OCI-LY1 (cell line): ENCODE measurements at regions not wholly inside any gene's neighbourhood (a gene's known extent, or its start where the extent isn't known, plus 50 kb on each side); places are given as distances from the start of the nearest gene placed in this dataset.

ENCODE experiments used
- EZH2 ChIP-seq: fragments of 200-600 bp; sonication (generic), shearing (Covaris generic); IDR thresholded peaks from 2 replicates; pipeline ENCODE4 v1.8.0; 2017; ENCODE audit warnings: borderline replicate concordance, mixed run types, mild to moderate bottlenecking, antibody characterized with exemption, low read length, moderate library complexity, mixed read lengths
- TF ChIP-seq, protein P1 (sequence below): fragments of 200-600 bp; sonication (generic), shearing (Covaris generic); IDR thresholded peaks from 2 replicates; pipeline ENCODE4 v1.5.1; 2017; ENCODE audit warnings: mild to moderate bottlenecking, antibody characterized with exemption, low read length, moderate library complexity, mixed read lengths

- TF ChIP-seq, protein P1, sequence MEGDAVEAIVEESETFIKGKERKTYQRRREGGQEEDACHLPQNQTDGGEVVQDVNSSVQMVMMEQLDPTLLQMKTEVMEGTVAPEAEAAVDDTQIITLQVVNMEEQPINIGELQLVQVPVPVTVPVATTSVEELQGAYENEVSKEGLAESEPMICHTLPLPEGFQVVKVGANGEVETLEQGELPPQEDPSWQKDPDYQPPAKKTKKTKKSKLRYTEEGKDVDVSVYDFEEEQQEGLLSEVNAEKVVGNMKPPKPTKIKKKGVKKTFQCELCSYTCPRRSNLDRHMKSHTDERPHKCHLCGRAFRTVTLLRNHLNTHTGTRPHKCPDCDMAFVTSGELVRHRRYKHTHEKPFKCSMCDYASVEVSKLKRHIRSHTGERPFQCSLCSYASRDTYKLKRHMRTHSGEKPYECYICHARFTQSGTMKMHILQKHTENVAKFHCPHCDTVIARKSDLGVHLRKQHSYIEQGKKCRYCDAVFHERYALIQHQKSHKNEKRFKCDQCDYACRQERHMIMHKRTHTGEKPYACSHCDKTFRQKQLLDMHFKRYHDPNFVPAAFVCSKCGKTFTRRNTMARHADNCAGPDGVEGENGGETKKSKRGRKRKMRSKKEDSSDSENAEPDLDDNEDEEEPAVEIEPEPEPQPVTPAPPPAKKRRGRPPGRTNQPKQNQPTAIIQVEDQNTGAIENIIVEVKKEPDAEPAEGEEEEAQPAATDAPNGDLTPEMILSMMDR = no peak
- no peak for TF ChIP-seq EZH2
These were observed 214.3 kb upstream of the ESRRG start for GRCh38 chr1:216937491-216937890.
